ENCODE measurements at regions not wholly inside any gene's neighbourhood (a gene's known extent, or its start where the extent isn't known, plus 50 kb on each side); places are given as distances from the start of the nearest gene placed in this dataset.

GRCh38 chr5:118392491-118392890 lies 595.9 kb downstream of the DTWD2 start:
- no peak for TF ChIP-seq FOXM1 (IDR thresholded peaks at IDR 0.05; ENCODE audit: borderline replicate concordance)
- no peak for TF ChIP-seq TARDBP (IDR thresholded peaks at IDR 0.05)
- no peak for TF ChIP-seq FOXK2 (IDR thresholded peaks at IDR 0.05)
- TF ChIP-seq NFRKB (IDR thresholded peaks at IDR 0.05) = no peak

Data from HEK293T (cell line).